Mammary epithelial cell (primary cell): ENCODE measurements at regions not wholly inside any gene's neighbourhood (a gene's known extent, or its start where the extent isn't known, plus 50 kb on each side); places are given as distances from the start of the nearest gene placed in this dataset.

ENCODE experiments used
- EZH2 ChIP-seq: IDR thresholded peaks from 2 replicates; pipeline ENCODE4 v1.6.1; 2012; ENCODE audit warnings: low read length, inconsistent platforms, borderline replicate concordance
- TF ChIP-seq, protein P1 (sequence below), 2 donors: IDR thresholded peaks in 1 of 2; conservative IDR thresholded peaks in 1 of 2; 2 replicates each; pipeline ENCODE4 v1.5.1; 2011 to 2012; ENCODE audit warnings: inconsistent platforms in 2 of 2, low read length in 2 of 2, mild to moderate bottlenecking in 2 of 2, control low read depth in 1 of 2, low read depth in 1 of 2; ENCODE audit not compliant: insufficient read depth in 1 of 2; ENCODE audit errors: extremely low read depth in 1 of 2

DNA sequence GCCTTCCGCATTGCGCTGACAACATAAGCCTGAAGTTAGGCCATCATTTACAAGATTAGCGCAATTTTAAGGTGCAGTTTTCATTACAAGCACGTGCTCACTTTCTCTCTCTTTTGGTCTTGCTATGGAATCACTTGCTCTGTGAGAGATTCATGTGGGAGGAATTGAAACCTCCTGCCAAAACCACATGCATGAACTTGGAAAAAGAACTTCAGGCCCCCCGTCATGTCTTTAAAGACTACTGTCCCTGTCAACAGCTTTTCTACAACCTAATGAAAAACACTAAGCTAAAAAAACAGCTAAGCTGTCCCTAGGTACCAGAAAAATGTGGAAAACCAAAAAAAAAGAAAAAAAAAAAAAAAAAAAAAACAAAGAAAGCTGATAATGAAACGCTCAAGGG lies 1707.6 kb upstream of the RAG2 start:
- no peak for TF ChIP-seq EZH2
- TF ChIP-seq, protein P1, sequence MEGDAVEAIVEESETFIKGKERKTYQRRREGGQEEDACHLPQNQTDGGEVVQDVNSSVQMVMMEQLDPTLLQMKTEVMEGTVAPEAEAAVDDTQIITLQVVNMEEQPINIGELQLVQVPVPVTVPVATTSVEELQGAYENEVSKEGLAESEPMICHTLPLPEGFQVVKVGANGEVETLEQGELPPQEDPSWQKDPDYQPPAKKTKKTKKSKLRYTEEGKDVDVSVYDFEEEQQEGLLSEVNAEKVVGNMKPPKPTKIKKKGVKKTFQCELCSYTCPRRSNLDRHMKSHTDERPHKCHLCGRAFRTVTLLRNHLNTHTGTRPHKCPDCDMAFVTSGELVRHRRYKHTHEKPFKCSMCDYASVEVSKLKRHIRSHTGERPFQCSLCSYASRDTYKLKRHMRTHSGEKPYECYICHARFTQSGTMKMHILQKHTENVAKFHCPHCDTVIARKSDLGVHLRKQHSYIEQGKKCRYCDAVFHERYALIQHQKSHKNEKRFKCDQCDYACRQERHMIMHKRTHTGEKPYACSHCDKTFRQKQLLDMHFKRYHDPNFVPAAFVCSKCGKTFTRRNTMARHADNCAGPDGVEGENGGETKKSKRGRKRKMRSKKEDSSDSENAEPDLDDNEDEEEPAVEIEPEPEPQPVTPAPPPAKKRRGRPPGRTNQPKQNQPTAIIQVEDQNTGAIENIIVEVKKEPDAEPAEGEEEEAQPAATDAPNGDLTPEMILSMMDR (conservative IDR thresholded peaks at IDR 0.05 in 1 of 2, IDR thresholded peaks at IDR 0.05 in 1 of 2; ENCODE audit: extremely low read depth in 1 of 2, insufficient read depth in 1 of 2, low read depth in 1 of 2, low read length in 2 of 2), result no peak
